T-cell (primary cell): ENCODE measurements at regions not wholly inside any gene's neighbourhood (a gene's known extent, or its start where the extent isn't known, plus 50 kb on each side); places are given as distances from the start of the nearest gene placed in this dataset.

Experiments
- ATAC-seq, 4 experiments: fragments of 200-7000 bp in 3 of 4; fragments of 150-1000 bp in 1 of 4; cut with Tn5 transposase; replicated peaks in 1 of 4; 1 replicate in 3 of 4; 2 replicates in 1 of 4; pipeline ENCODE4 v1.10.0; 2021; ENCODE audit warnings: moderate library complexity in 3 of 4, mild to moderate bottlenecking in 2 of 4, moderate number of reproducible peaks in 1 of 4
- CTCF ChIA-PET, 2 donors: fragments of 300-600 bp; sonication (Branson Sonifier 250); formaldehyde crosslinking; loops; one replicate each; lab custom pipeline; 2022; ENCODE audit warnings: antibody characterized with exemption in 2 of 2; lab: Charles Lee
- POLR2A ChIA-PET, 2 donors: fragments of 300-600 bp; sonication (Branson Sonifier 250); formaldehyde crosslinking; loops; one replicate each; lab custom pipeline; 2022; ENCODE audit warnings: antibody characterized with exemption in 2 of 2; lab: Charles Lee
- DNase-seq, 35 experiments: peaks; one replicate each; pipeline versions ENCODE4 v3.0.0 to v3.0.0-alpha.2; 2013 to 2023
- H3K27ac ChIP-seq: one replicate; pipeline ENCODE4 v1.5.1; 2013; ENCODE audit warnings: low read length
- H3K27me3 ChIP-seq, 2 experiments: replicated peaks in 1 of 2; 1 replicate in 1 of 2; 2 replicates in 1 of 2; pipeline versions ENCODE4 v1.6.1 to v1.7.0; 2013; ENCODE audit warnings: low read length in 1 of 2, mixed read lengths in 1 of 2; ENCODE audit not compliant: control insufficient read depth in 2 of 2, insufficient read depth in 2 of 2; ENCODE audit errors: extremely low read depth in 1 of 2
- H3K36me3 ChIP-seq, 2 donors: 1 replicate in 1 of 2; 2 replicates in 1 of 2; pipeline versions ENCODE4 v1.6.1 to v1.7.0; 2013; ENCODE audit warnings: low read length in 1 of 2; ENCODE audit not compliant: control insufficient read depth in 2 of 2, insufficient read depth in 1 of 2; ENCODE audit errors: extremely low read depth in 1 of 2
- H3K4me1 ChIP-seq, 2 experiments: 1 replicate in 1 of 2; 2 replicates in 1 of 2; pipeline versions ENCODE4 v1.6.1 to v1.7.0; 2013; ENCODE audit warnings: low read length in 2 of 2, mixed read lengths in 1 of 2; ENCODE audit not compliant: insufficient read depth in 2 of 2, control insufficient read depth in 1 of 2; ENCODE audit errors: extremely low read depth in 1 of 2
- H3K4me3 ChIP-seq, 2 donors: 1 replicate in 1 of 2; 2 replicates in 1 of 2; pipeline versions ENCODE4 v1.5.1 to v1.7.0; 2013; ENCODE audit warnings: mild to moderate bottlenecking in 2 of 2, low read length in 1 of 2, moderate library complexity in 1 of 2; ENCODE audit not compliant: control insufficient read depth in 1 of 2; ENCODE audit errors: extremely low read depth in 1 of 2
- H3K9me3 ChIP-seq: 2 replicates; pipeline ENCODE4 v1.7.0; 2013
- H3K27ac Mint-ChIP-seq, 2 donors: one replicate each; pipeline ENCODE4 v1.8.0; 2020 to 2021; ENCODE audit warnings: mild to moderate bottlenecking in 2 of 2, mixed read lengths in 2 of 2
- H3K27me3 Mint-ChIP-seq, 2 donors: one replicate each; pipeline ENCODE4 v1.8.0; 2021 to 2022; ENCODE audit warnings: mixed read lengths in 2 of 2
- H3K36me3 Mint-ChIP-seq: one replicate; pipeline ENCODE4 v1.8.0; 2021; ENCODE audit warnings: mixed read lengths
- H3K4me1 Mint-ChIP-seq, 3 donors: one replicate each; pipeline ENCODE4 v1.8.0; 2020 to 2022; ENCODE audit warnings: mixed read lengths in 3 of 3, mild to moderate bottlenecking in 1 of 3
- H3K4me3 Mint-ChIP-seq, 3 donors: one replicate each; pipeline ENCODE4 v1.8.0; 2020 to 2022; ENCODE audit warnings: mild to moderate bottlenecking in 3 of 3, mixed read lengths in 3 of 3, moderate library complexity in 3 of 3
- H3K9me3 Mint-ChIP-seq, 3 donors: one replicate each; pipeline ENCODE4 v1.8.0; 2020 to 2022; ENCODE audit warnings: mixed read lengths in 3 of 3
- WGBS: methylation state at CpG from one replicate; pipeline ENCODE4 v1.1.5; 2013; ENCODE audit warnings: missing lambda C conversion rate; ENCODE audit not compliant: insufficient coverage; 5-methylcytosine and 5-hydroxymethylcytosine counted together

GRCh38 chr10:114708084-114708483, 50.0 kb upstream of the ABLIM1 start:
- no peak for ATAC-seq
- Mint-ChIP-seq H3K9me3 (no peaks in the 10 kb centered on the region), H3K36me3 (no peaks in the 10 kb centered on the region), H3K27me3 (peaks cover 16 to 27% of the 10 kb centered on the region in 2 donors), H3K27ac (no peak overlapping the region), H3K4me3 (no peak overlapping the region), H3K4me1 (no peaks in the 10 kb centered on the region)
- H3K27ac ChIP-seq = no peak overlapping the region
- peaks cover 0 to 6% of the 10 kb centered on the region in 2 experiments for H3K27me3 ChIP-seq
- H3K4me3 ChIP-seq = no peak overlapping the region
- H3K4me1 ChIP-seq = no peaks in the 10 kb centered on the region
- ChIA-PET CTCF (interaction anchor here in 1 of 2 donors (1.0 kb wide), 1 partner anchor 10 kb away, joined by 3 read pairs; no protein-coding TSS in a partner anchor), POLR2A (no interaction called here)
- H3K36me3 ChIP-seq = no peaks in the 10 kb centered on the region
- no peak for DNase-seq
- no peaks in the 10 kb centered on the region for H3K9me3 ChIP-seq
- WGBS = 86% methylated on average over 5 of the region's 5 CpGs

GRCh38 chr10:114708717-114709335, 50.8 kb upstream of the ABLIM1 start:
- ATAC-seq (no peak), DNase-seq (no peak)
- WGBS = no CpG with 5 or more reads among the region's 5 CpGs
- ChIA-PET POLR2A (no interaction called here), CTCF (interaction anchor here in 1 of 2 donors (1.0 kb wide), 1 partner anchor 11 kb away, joined by 3 read pairs; no protein-coding TSS in a partner anchor)
- Histone ChIP-seq H3K27ac (no peak overlapping the region), H3K4me3 (no peak overlapping the region), H3K4me1 (no peaks in the 10 kb centered on the region), H3K9me3 (no peaks in the 10 kb centered on the region), H3K36me3 (no peaks in the 10 kb centered on the region), H3K27me3 (peaks cover 0 to 6% of the 10 kb centered on the region in 2 experiments)
- H3K36me3 Mint-ChIP-seq = no peaks in the 10 kb centered on the region
- H3K27ac Mint-ChIP-seq = no peak overlapping the region
- peaks cover 21 to 30% of the 10 kb centered on the region in 2 donors for H3K27me3 Mint-ChIP-seq
- no peak overlapping the region for H3K4me3 Mint-ChIP-seq
- H3K4me1 Mint-ChIP-seq = no peaks in the 10 kb centered on the region
- H3K9me3 Mint-ChIP-seq = no peaks in the 10 kb centered on the region

GRCh38 chr10:114709984-114710383, 51.9 kb upstream of the ABLIM1 start:
- Mint-ChIP-seq H3K27me3 (peaks cover 22 to 28% of the 10 kb centered on the region in 2 donors), H3K27ac (no peak overlapping the region), H3K36me3 (no peaks in the 10 kb centered on the region), H3K9me3 (no peaks in the 10 kb centered on the region), H3K4me3 (no peak overlapping the region), H3K4me1 (no peaks in the 10 kb centered on the region)
- Histone ChIP-seq H3K9me3 (no peaks in the 10 kb centered on the region), H3K4me1 (no peaks in the 10 kb centered on the region), H3K27me3 (peaks cover 0 to 6% of the 10 kb centered on the region in 2 experiments), H3K4me3 (no peak overlapping the region), H3K36me3 (no peaks in the 10 kb centered on the region), H3K27ac (no peak overlapping the region)
- DNase-seq (no peak), ATAC-seq (no peak)
- ChIA-PET POLR2A (no interaction called here), CTCF (no interaction called here)
- no CpG with 5 or more reads among the region's 2 CpGs for WGBS

GRCh38 chr10:114711176-114711868, 53.2 kb upstream of the ABLIM1 start:
- no peaks in the 10 kb centered on the region for H3K36me3 ChIP-seq
- H3K9me3 Mint-ChIP-seq = no peaks in the 10 kb centered on the region
- no peak for DNase-seq
- CTCF ChIA-PET = no interaction called here
- peaks cover 0 to 6% of the 10 kb centered on the region in 2 experiments for H3K27me3 ChIP-seq
- no peak overlapping the region for H3K4me3 ChIP-seq
- H3K4me1 ChIP-seq = no peaks in the 10 kb centered on the region
- no peak overlapping the region for H3K4me3 Mint-ChIP-seq
- no peak for ATAC-seq
- no peaks in the 10 kb centered on the region for H3K36me3 Mint-ChIP-seq
- H3K9me3 ChIP-seq = no peaks in the 10 kb centered on the region
- no peaks in the 10 kb centered on the region for H3K4me1 Mint-ChIP-seq
- H3K27ac Mint-ChIP-seq = no peak overlapping the region
- POLR2A ChIA-PET = no interaction called here
- no CpG with 5 or more reads among the region's 5 CpGs for WGBS
- peaks cover 26 to 27% of the 10 kb centered on the region in 2 donors for H3K27me3 Mint-ChIP-seq
- H3K27ac ChIP-seq = no peak overlapping the region

GRCh38 chr10:114711869-114712250, 53.8 kb upstream of the ABLIM1 start:
- Mint-ChIP-seq H3K4me1 (no peaks in the 10 kb centered on the region), H3K27me3 (peaks cover 24 to 26% of the 10 kb centered on the region in 2 donors), H3K4me3 (no peak overlapping the region), H3K9me3 (no peaks in the 10 kb centered on the region), H3K36me3 (no peaks in the 10 kb centered on the region), H3K27ac (no peak overlapping the region)
- peaks cover 0 to 6% of the 10 kb centered on the region in 2 experiments for H3K27me3 ChIP-seq
- no peak overlapping the region for H3K27ac ChIP-seq
- no peaks in the 10 kb centered on the region for H3K36me3 ChIP-seq
- 88% methylated on average over 6 of the region's 7 CpGs for WGBS
- H3K4me3 ChIP-seq = no peak overlapping the region
- no peaks in the 10 kb centered on the region for H3K4me1 ChIP-seq
- no peaks in the 10 kb centered on the region for H3K9me3 ChIP-seq
- ChIA-PET CTCF (no interaction called here), POLR2A (no interaction called here)
- DNase-seq (no peak), ATAC-seq (no peak)

DNA sequence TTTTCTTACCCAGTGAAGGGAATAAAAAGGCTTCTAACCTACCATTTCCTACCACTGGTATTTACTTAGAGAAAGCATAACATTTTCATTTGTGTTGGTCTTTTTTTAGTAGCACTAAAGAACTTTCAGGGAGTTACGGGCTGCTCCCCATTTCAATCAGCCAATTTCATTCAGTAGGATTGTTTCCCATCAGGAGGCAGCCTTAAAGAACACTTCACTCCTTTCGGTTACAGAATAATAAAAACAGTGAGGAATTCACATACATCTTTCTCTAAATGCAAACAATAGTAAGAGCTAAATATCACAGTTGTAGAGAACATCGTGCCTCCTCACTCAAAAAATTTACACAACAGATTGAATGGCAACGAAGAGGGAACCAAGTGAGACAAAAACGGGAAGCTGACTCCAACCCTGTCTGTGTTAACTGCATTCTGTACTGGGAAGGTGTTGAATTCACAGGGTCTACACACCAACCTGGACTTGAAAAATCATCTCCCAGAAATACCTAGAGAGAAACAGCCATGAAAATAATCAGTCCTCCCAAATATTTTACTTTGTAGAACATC, 55.5 kb upstream of the ABLIM1 start:
- no CpG with 5 or more reads among the region's 5 CpGs for WGBS
- peaks cover 0 to 3% of the 10 kb centered on the region in 2 experiments for H3K27me3 ChIP-seq
- Mint-ChIP-seq H3K4me3 (no peak overlapping the region), H3K9me3 (no peaks in the 10 kb centered on the region), H3K27ac (no peak overlapping the region), H3K27me3 (peaks cover 19 to 26% of the 10 kb centered on the region in 2 donors), H3K36me3 (no peaks in the 10 kb centered on the region), H3K4me1 (no peaks in the 10 kb centered on the region)
- CTCF ChIA-PET = no interaction called here
- no peaks in the 10 kb centered on the region for H3K9me3 ChIP-seq
- no peak for ATAC-seq
- no peak overlapping the region for H3K4me3 ChIP-seq
- POLR2A ChIA-PET = interaction anchor here in 1 of 2 donors (0.5 kb wide), 1 partner anchor 73 kb away, joined by 4 read pairs; no protein-coding TSS in a partner anchor
- no peaks in the 10 kb centered on the region for H3K36me3 ChIP-seq
- no peak for DNase-seq
- H3K4me1 ChIP-seq = no peaks in the 10 kb centered on the region
- no peak overlapping the region for H3K27ac ChIP-seq
